DOHH2 (cell line): ENCODE measurements at regions not wholly inside any gene's neighbourhood (a gene's known extent, or its start where the extent isn't known, plus 50 kb on each side); places are given as distances from the start of the nearest gene placed in this dataset.

ENCODE experiments used
- H3F3A ChIP-seq: fragments of 200-600 bp; sonication (generic), shearing (Covaris generic); 2 replicates; pipeline ENCODE4 v1.6.0; 2016; ENCODE audit warnings: antibody characterized with exemption, mild to moderate bottlenecking; ENCODE audit not compliant: control insufficient read depth, insufficient read depth
- H3K27ac ChIP-seq: fragments of 200-600 bp; sonication (generic); 2 replicates; pipeline ENCODE4 v1.5.1; 2014; ENCODE audit warnings: low read depth, mild to moderate bottlenecking, low read length, moderate library complexity
- H3K27me3 ChIP-seq: fragments of 200-600 bp; sonication (generic); 2 replicates; pipeline ENCODE4 v1.6.1; 2014; ENCODE audit warnings: mild to moderate bottlenecking, low read length, mixed read lengths; ENCODE audit not compliant: control insufficient read depth
- H3K36me3 ChIP-seq: fragments of 200-600 bp; sonication (generic); 2 replicates; pipeline ENCODE4 v1.6.1; 2014; ENCODE audit warnings: mild to moderate bottlenecking, low read length, moderate library complexity, mixed read lengths; ENCODE audit not compliant: control insufficient read depth
- H3K4me1 ChIP-seq: fragments of 200-600 bp; sonication (generic); 2 replicates; pipeline ENCODE4 v1.6.1; 2014; ENCODE audit warnings: mild to moderate bottlenecking, low read length, mixed read lengths; ENCODE audit not compliant: control insufficient read depth
- H3K4me2 ChIP-seq: fragments of 200-600 bp; sonication (generic); 2 replicates; pipeline ENCODE4 v1.6.0; 2014; ENCODE audit warnings: mild to moderate bottlenecking, low read length, moderate library complexity
- H3K4me3 ChIP-seq: fragments of 200-600 bp; sonication (generic); 2 replicates; pipeline ENCODE4 v1.5.1; 2014; ENCODE audit warnings: mild to moderate bottlenecking, low read length, mixed read lengths
- H3K79me2 ChIP-seq: fragments of 200-600 bp; sonication (generic); 2 replicates; pipeline ENCODE4 v1.6.1; 2014; ENCODE audit warnings: mild to moderate bottlenecking, low read length, mixed read lengths; ENCODE audit not compliant: control insufficient read depth
- H3K9me2 ChIP-seq: fragments of 200-600 bp; sonication (generic); replicated peaks from 2 replicates; pipeline ENCODE4 v1.6.1; 2014; ENCODE audit warnings: mild to moderate bottlenecking, low read length, mixed read lengths; ENCODE audit not compliant: control insufficient read depth
- H3K9me3 ChIP-seq: fragments of 200-600 bp; sonication (generic); 2 replicates; pipeline ENCODE4 v1.6.1; 2014; ENCODE audit warnings: antibody characterized with exemption, low read length, mixed read lengths; ENCODE audit not compliant: control insufficient read depth, insufficient read depth
- H4K20me1 ChIP-seq: fragments of 200-600 bp; sonication (generic); 2 replicates; pipeline ENCODE4 v1.6.0; 2014; ENCODE audit warnings: low read depth, mild to moderate bottlenecking, antibody characterized with exemption, low read length, moderate library complexity; ENCODE audit not compliant: control insufficient read depth, insufficient read depth
- EZH2phosphoT487 ChIP-seq: fragments of 200-600 bp; sonication (generic); IDR thresholded peaks from 2 replicates; pipeline ENCODE4 v1.6.1; 2017; ENCODE audit warnings: borderline replicate concordance, mild to moderate bottlenecking, antibody characterized with exemption, low read length, moderate library complexity, mixed read lengths
- TF ChIP-seq, protein P1 (sequence below): fragments of 200-600 bp; sonication (generic); IDR thresholded peaks from one replicate; pipeline ENCODE4 v1.5.1; 2014; ENCODE audit warnings: antibody characterized with exemption, mild to moderate bottlenecking, low read depth, low read length; ENCODE audit not compliant: poor library complexity, severe bottlenecking

DNA sequence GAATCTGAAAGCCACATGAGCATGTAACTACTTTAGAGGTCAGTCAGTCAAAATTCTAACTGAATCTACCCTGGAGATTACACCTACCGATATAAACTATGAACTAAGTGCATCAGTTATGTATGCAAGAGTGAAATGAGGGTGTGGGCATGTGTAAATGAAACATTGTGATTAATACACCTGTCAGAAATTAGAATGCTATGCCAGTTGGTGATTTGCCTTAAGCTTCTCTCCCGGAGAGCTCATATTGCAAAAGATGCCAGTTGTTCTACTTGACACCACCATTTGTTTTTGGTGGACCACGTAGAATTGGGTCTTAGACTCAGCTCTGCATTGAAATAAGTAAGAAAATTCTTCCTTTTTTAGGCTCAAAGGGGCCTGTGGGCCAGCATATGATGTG is 91.0 kb upstream of the KBTBD8 start:
- Histone ChIP-seq H3K4me3 (no peak overlapping the region), H3K79me2 (no peaks in the 10 kb centered on the region), H3F3A (no peaks in the 10 kb centered on the region), H3K27ac (no peak overlapping the region), H3K4me2 (no peak overlapping the region), H3K9me2 (no peaks in the 10 kb centered on the region), H4K20me1 (no peaks in the 10 kb centered on the region), H3K4me1 (no peaks in the 10 kb centered on the region), H3K27me3 (0 out of 2 replicates have a peak, but pooled peaks cover 3% of the 10 kb centered on the region), H3K36me3 (no peaks in the 10 kb centered on the region), H3K9me3 (no peaks in the 10 kb centered on the region)
- TF ChIP-seq, protein P1, sequence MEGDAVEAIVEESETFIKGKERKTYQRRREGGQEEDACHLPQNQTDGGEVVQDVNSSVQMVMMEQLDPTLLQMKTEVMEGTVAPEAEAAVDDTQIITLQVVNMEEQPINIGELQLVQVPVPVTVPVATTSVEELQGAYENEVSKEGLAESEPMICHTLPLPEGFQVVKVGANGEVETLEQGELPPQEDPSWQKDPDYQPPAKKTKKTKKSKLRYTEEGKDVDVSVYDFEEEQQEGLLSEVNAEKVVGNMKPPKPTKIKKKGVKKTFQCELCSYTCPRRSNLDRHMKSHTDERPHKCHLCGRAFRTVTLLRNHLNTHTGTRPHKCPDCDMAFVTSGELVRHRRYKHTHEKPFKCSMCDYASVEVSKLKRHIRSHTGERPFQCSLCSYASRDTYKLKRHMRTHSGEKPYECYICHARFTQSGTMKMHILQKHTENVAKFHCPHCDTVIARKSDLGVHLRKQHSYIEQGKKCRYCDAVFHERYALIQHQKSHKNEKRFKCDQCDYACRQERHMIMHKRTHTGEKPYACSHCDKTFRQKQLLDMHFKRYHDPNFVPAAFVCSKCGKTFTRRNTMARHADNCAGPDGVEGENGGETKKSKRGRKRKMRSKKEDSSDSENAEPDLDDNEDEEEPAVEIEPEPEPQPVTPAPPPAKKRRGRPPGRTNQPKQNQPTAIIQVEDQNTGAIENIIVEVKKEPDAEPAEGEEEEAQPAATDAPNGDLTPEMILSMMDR = no peak
- no peak for TF ChIP-seq EZH2phosphoT487

DNA sequence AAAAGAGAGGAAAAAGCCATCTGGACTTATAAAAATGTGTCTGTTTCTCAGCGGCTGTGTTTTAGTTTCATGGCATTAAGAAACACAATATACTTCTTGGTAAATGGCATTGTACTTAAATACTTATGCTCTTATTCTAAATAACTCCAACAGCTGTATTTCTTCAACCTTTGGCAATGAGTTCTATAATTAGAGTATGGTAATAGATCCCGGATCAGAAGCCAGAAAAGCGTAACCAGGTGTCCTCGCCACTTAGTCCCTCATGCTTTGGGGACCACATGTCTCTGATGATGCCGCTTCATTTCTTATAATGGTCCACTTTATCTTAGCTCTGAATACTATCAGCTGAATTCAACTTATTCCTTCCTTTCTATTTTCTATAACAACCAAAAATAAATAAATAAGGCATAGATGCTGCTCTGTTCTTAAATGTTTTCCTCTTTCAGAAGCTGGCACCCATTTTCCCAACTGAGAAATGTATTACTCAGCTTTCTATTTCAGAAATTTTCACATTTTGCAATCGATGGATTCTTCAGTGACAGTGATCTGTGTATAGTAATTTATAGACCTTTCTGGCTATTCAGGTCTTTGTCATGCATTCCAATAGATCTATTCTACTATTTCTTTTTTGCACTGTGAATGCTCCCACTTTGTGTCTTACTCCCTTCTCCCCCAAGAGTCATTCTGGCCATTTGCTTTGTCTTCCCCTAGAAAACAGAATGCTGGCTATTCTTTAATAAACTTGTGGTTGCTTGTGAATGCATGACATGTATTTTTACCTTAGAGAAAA is 87.6 kb upstream of the KBTBD8 start:
- H3K27ac ChIP-seq = no peak overlapping the region
- H3K27me3 ChIP-seq = no peaks in the 10 kb centered on the region
- H3K79me2 ChIP-seq = no peaks in the 10 kb centered on the region
- H3F3A ChIP-seq = no peaks in the 10 kb centered on the region
- H4K20me1 ChIP-seq = no peaks in the 10 kb centered on the region
- no peak overlapping the region for H3K4me2 ChIP-seq
- TF ChIP-seq, protein P1 = no peak
- TF ChIP-seq EZH2phosphoT487 = no peak
- no peaks in the 10 kb centered on the region for H3K36me3 ChIP-seq
- no peaks in the 10 kb centered on the region for H3K9me2 ChIP-seq
- H3K9me3 ChIP-seq = no peaks in the 10 kb centered on the region
- no peak overlapping the region for H3K4me3 ChIP-seq
- no peaks in the 10 kb centered on the region for H3K4me1 ChIP-seq

DNA sequence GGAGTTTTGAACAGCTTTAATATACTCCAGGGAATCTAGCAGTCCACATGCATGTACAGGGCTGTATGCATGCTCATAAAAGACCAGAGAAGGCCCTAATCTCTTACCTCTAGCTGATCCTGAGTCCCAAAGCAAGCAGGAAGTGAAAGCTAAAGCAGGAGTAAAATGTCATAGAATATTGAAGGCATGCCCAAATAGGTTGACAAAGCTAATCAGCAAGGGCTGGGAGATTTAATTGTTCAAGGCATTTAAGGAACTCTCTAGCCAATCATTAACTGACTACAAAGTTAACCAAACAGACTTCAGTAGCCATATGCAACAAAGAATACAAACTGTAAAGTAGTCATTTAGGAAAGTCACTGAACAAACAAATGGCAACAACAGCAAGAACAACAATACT is 85.8 kb upstream of the KBTBD8 start:
- no peak overlapping the region for H3K4me2 ChIP-seq
- H3K27ac ChIP-seq = no peak overlapping the region
- no peaks in the 10 kb centered on the region for H3K27me3 ChIP-seq
- no peaks in the 10 kb centered on the region for H3K9me3 ChIP-seq
- TF ChIP-seq, protein P1 = no peak
- no peak for TF ChIP-seq EZH2phosphoT487
- H3K4me1 ChIP-seq = no peaks in the 10 kb centered on the region
- H3K36me3 ChIP-seq = no peaks in the 10 kb centered on the region
- H3K4me3 ChIP-seq = no peak overlapping the region
- H3F3A ChIP-seq = no peaks in the 10 kb centered on the region
- H3K79me2 ChIP-seq = no peaks in the 10 kb centered on the region
- H4K20me1 ChIP-seq = no peaks in the 10 kb centered on the region
- H3K9me2 ChIP-seq = no peaks in the 10 kb centered on the region
